H9 (cell line): ENCODE measurements at regions not wholly inside any gene's neighbourhood (a gene's known extent, or its start where the extent isn't known, plus 50 kb on each side); places are given as distances from the start of the nearest gene placed in this dataset.

Source experiments
- DNase-seq: peaks from one replicate; pipeline ENCODE4 v3.0.0-alpha.2; 2017
- H2AFZ ChIP-seq: one replicate; pipeline ENCODE4 v1.6.1; 2013; ENCODE audit warnings: mild to moderate bottlenecking, low read length, control low read depth, moderate library complexity
- H2AK5ac ChIP-seq: 2 replicates; pipeline ENCODE4 v1.6.1; 2013; ENCODE audit warnings: low read length, control low read depth, mixed read lengths; ENCODE audit not compliant: insufficient read length
- H2BK120ac ChIP-seq: one replicate; pipeline ENCODE4 v1.6.1; 2013; ENCODE audit warnings: low read depth, mild to moderate bottlenecking, low read length, control low read depth, inconsistent platforms; ENCODE audit not compliant: poor library complexity, severe bottlenecking
- H2BK12ac ChIP-seq: 2 replicates; pipeline ENCODE4 v1.6.1; 2013; ENCODE audit warnings: low read length, control low read depth, mixed read lengths, low read depth; ENCODE audit not compliant: insufficient read length
- H2BK15ac ChIP-seq: 2 replicates; pipeline ENCODE4 v1.6.1; 2013; ENCODE audit warnings: low read depth, low read length, control low read depth
- H2BK20ac ChIP-seq: one replicate; pipeline ENCODE4 v1.6.1; 2013; ENCODE audit warnings: low read depth, mild to moderate bottlenecking, low read length, control low read depth, inconsistent platforms; ENCODE audit not compliant: poor library complexity, severe bottlenecking
- H2BK5ac ChIP-seq: 2 replicates; pipeline ENCODE4 v1.6.1; 2013; ENCODE audit warnings: low read length, control low read depth, mixed read lengths; ENCODE audit not compliant: insufficient read length
- H3K14ac ChIP-seq: 2 replicates; pipeline ENCODE4 v1.6.1; 2013; ENCODE audit warnings: low read length, control low read depth; ENCODE audit not compliant: insufficient read depth
- H3K18ac ChIP-seq: 2 replicates; pipeline ENCODE4 v1.6.1; 2013; ENCODE audit warnings: low read depth, mild to moderate bottlenecking, mixed read lengths, low read length, control low read depth; ENCODE audit not compliant: insufficient read length
- H3K23ac ChIP-seq: 2 replicates; pipeline ENCODE4 v1.6.1; 2013; ENCODE audit warnings: low read length, control low read depth, mixed read lengths, low read depth; ENCODE audit not compliant: insufficient read length
- H3K23me2 ChIP-seq: 2 replicates; pipeline ENCODE4 v1.6.1; 2013; ENCODE audit warnings: low read depth, mild to moderate bottlenecking, mixed read lengths, low read length, control low read depth; ENCODE audit not compliant: insufficient read length, poor library complexity, severe bottlenecking
- H3K27ac ChIP-seq: 2 replicates; pipeline ENCODE4 v1.5.1; 2013; ENCODE audit warnings: low read length, control low read depth, mixed read lengths, low read depth; ENCODE audit not compliant: insufficient read length
- H3K27me3 ChIP-seq: 2 replicates; pipeline ENCODE4 v1.6.1; 2013; ENCODE audit warnings: low read length, control low read depth, inconsistent platforms; ENCODE audit not compliant: insufficient read depth
- H3K4ac ChIP-seq: 2 replicates; pipeline ENCODE4 v1.6.1; 2013; ENCODE audit warnings: low read depth, mild to moderate bottlenecking, control low read depth, inconsistent platforms, low read length, moderate library complexity
- H3K4me1 ChIP-seq: 2 replicates; pipeline ENCODE4 v1.6.1; 2013; ENCODE audit warnings: low read length, control low read depth, inconsistent platforms; ENCODE audit not compliant: insufficient read depth
- H3K4me2 ChIP-seq: 2 replicates; pipeline ENCODE4 v1.6.1; 2013; ENCODE audit warnings: low read length, control low read depth, mixed read lengths; ENCODE audit not compliant: insufficient read length, insufficient read depth
- H3K56ac ChIP-seq: 2 replicates; pipeline ENCODE4 v1.6.1; 2013; ENCODE audit warnings: low read depth, mild to moderate bottlenecking, mixed read lengths, low read length, control low read depth; ENCODE audit not compliant: insufficient read length
- H3K79me1 ChIP-seq: 2 replicates; pipeline ENCODE4 v1.6.1; 2013; ENCODE audit warnings: low read depth, mild to moderate bottlenecking, moderate library complexity, low read length, control low read depth, inconsistent platforms; ENCODE audit not compliant: insufficient read depth, poor library complexity, severe bottlenecking
- H3K79me2 ChIP-seq: 2 replicates; pipeline ENCODE4 v1.6.1; 2013; ENCODE audit warnings: low read length, control low read depth, inconsistent platforms; ENCODE audit not compliant: insufficient read depth
- H3K9ac ChIP-seq: 2 replicates; pipeline ENCODE4 v1.6.1; 2013; ENCODE audit warnings: low read length, control low read depth, mixed read lengths; ENCODE audit not compliant: insufficient read length; ENCODE audit errors: extremely low read depth
- H3K9me3 ChIP-seq: one replicate; pipeline ENCODE4 v1.6.1; 2013; ENCODE audit warnings: low read depth, low read length, inconsistent platforms; ENCODE audit not compliant: control insufficient read depth
- H3T11ph ChIP-seq: one replicate; pipeline ENCODE4 v1.6.1; 2013; ENCODE audit warnings: mild to moderate bottlenecking, low read length, control low read depth, inconsistent platforms
- H4K20me1 ChIP-seq: one replicate; pipeline ENCODE4 v1.6.1; 2013; ENCODE audit not compliant: control insufficient read depth, insufficient read length, insufficient read depth
- H4K5ac ChIP-seq: 2 replicates; pipeline ENCODE4 v1.6.1; 2013; ENCODE audit warnings: low read depth, mild to moderate bottlenecking, mixed read lengths, low read length, control low read depth; ENCODE audit not compliant: insufficient read length
- H4K8ac ChIP-seq: replicated peaks from 2 replicates; pipeline ENCODE4 v1.6.1; 2013; ENCODE audit warnings: low read length, control low read depth, mixed read lengths, low read depth; ENCODE audit not compliant: insufficient read length
- H4K91ac ChIP-seq: 2 replicates; pipeline ENCODE4 v1.6.1; 2013; ENCODE audit warnings: low read depth, mild to moderate bottlenecking, moderate library complexity, mixed read lengths, low read length, control low read depth; ENCODE audit not compliant: insufficient read length
- H3K27ac Mint-ChIP-seq, 3 experiments: 2 replicates in 2 of 3; 3 replicates in 1 of 3; pipeline ENCODE4 v1.8.0; 2020 to 2021; ENCODE audit warnings: mixed read lengths in 3 of 3, mild to moderate bottlenecking in 1 of 3, moderate library complexity in 1 of 3
- H3K27me3 Mint-ChIP-seq: 2 replicates; pipeline ENCODE4 v1.8.0; 2021; ENCODE audit warnings: low read depth, mild to moderate bottlenecking, moderate library complexity, mixed read lengths
- H3K36me3 Mint-ChIP-seq, 3 experiments: 2 replicates in 2 of 3; 3 replicates in 1 of 3; pipeline ENCODE4 v1.8.0; 2020 to 2021; ENCODE audit warnings: low read depth in 3 of 3, mixed read lengths in 3 of 3; ENCODE audit not compliant: insufficient read depth in 1 of 3
- H3K4me1 Mint-ChIP-seq, 2 experiments: 2 replicates each; pipeline ENCODE4 v1.8.0; 2020; ENCODE audit warnings: mixed read lengths in 2 of 2
- H3K4me3 Mint-ChIP-seq, 2 experiments: 2 replicates in 1 of 2; 3 replicates in 1 of 2; pipeline ENCODE4 v1.8.0; 2020 to 2021; ENCODE audit warnings: mild to moderate bottlenecking in 2 of 2, mixed read lengths in 2 of 2, moderate library complexity in 1 of 2
- H3K9me3 Mint-ChIP-seq, 2 experiments: 2 replicates in 1 of 2; 3 replicates in 1 of 2; pipeline ENCODE4 v1.8.0; 2020; ENCODE audit warnings: mild to moderate bottlenecking in 2 of 2, mixed read lengths in 2 of 2, moderate library complexity in 1 of 2
- CTCF ChIP-seq: fragments of 200-600 bp; sonication (generic); conservative IDR thresholded peaks from 3 replicates; pipeline ENCODE4 v1.8.0; 2021; ENCODE audit warnings: antibody characterized with exemption, mild to moderate bottlenecking
- WGBS: extraction: QIAGEN DNeasy Blood & Tissue Kit; methylation state at CpG from one replicate; pipeline ENCODE4 v1.1.7; 2013; ENCODE audit warnings: missing lambda C conversion rate, low lambda C conversion rate, mixed read lengths; ENCODE audit not compliant: insufficient read length; ENCODE audit errors: extremely low coverage; 5-methylcytosine and 5-hydroxymethylcytosine counted together

- no peak overlapping the region for H3K9ac ChIP-seq
- Mint-ChIP-seq H3K9me3 (no peaks in the 10 kb centered on the region), H3K4me1 (peaks cover 18 to 22% of the 10 kb centered on the region in 2 experiments), H3K27ac (no peak overlapping the region), H3K36me3 (no peaks in the 10 kb centered on the region), H3K27me3 (peaks cover 17% of the 10 kb centered on the region), H3K4me3 (no peak overlapping the region)
- no peaks in the 10 kb centered on the region for H3K4me1 ChIP-seq
- no peak overlapping the region for H2AK5ac ChIP-seq
- no peaks in the 10 kb centered on the region for H3K79me2 ChIP-seq
- no peak overlapping the region for H2BK12ac ChIP-seq
- no peak overlapping the region for H2AFZ ChIP-seq
- H4K8ac ChIP-seq, result no peak overlapping the region
- H3K18ac ChIP-seq, result no peak overlapping the region
- H3K27me3 ChIP-seq, result no peaks in the 10 kb centered on the region
- no peak overlapping the region for H3K27ac ChIP-seq
- no peaks in the 10 kb centered on the region for H3K23me2 ChIP-seq
- H2BK20ac ChIP-seq, result no peak overlapping the region
- H3K9me3 ChIP-seq, result no peaks in the 10 kb centered on the region
- H2BK15ac ChIP-seq, result no peak overlapping the region
- H4K91ac ChIP-seq, result no peak overlapping the region
- no peak overlapping the region for H3K14ac ChIP-seq
- no peaks in the 10 kb centered on the region for H4K20me1 ChIP-seq
- H2BK120ac ChIP-seq, result no peak overlapping the region
- H3K56ac ChIP-seq, result no peak overlapping the region
- WGBS, result no CpG with 5 or more reads among the region's 9 CpGs
- no peak for TF ChIP-seq CTCF
- no peak overlapping the region for H3K4ac ChIP-seq
- no peak overlapping the region for H3K4me2 ChIP-seq
- no peak overlapping the region for H3T11ph ChIP-seq
- H3K79me1 ChIP-seq, result no peaks in the 10 kb centered on the region
- H4K5ac ChIP-seq, result no peak overlapping the region
- no peak for DNase-seq
- no peak overlapping the region for H2BK5ac ChIP-seq
- H3K23ac ChIP-seq, result no peak overlapping the region
Observed at GRCh38 chr4:26052663-26053541, 138.9 kb downstream of the SMIM20 start.
